ENCODE measurements at regions not wholly inside any gene's neighbourhood (a gene's known extent, or its start where the extent isn't known, plus 50 kb on each side); places are given as distances from the start of the nearest gene placed in this dataset.
"Not testable (repeated sequence)": the region's sequence is repeated elsewhere in the genome, so short reads cannot be mapped to it uniquely, and the experiment has no call there.

- Histone ChIP-seq H3K4me3 (no peak overlapping the region), H3K4me1 (no peaks in the 10 kb centered on the region), H3K36me3 (no peaks in the 10 kb centered on the region), H3K27ac (no peak overlapping the region), H3K27me3 (no peaks in the 10 kb centered on the region), H3K9me3 (no peaks in the 10 kb centered on the region)
- no peak for DNase-seq
- TF ChIP-seq POLR2A (IDR thresholded peaks at IDR 0.05) (no peak), CTCF (IDR thresholded peaks at IDR 0.05 in 4 of 5, conservative IDR thresholded peaks at IDR 0.05 in 1 of 5) (no peak)
- intact Hi-C loops (cut with DNase I; ENCODE audit: low total_unique reads), result no loop called here
- in situ Hi-C loops (cut with MboI; ENCODE audit: low sequenced_read_pairs in 4 of 4), result loop anchor here in 2 of 4 donors (5.0 to 10.0 kb wide), 2 partner anchors 231 to 233 kb away; no protein-coding TSS in a partner anchor
- ATAC-seq, result no peak
These were observed 61.3 kb upstream of the LRCH1 start for GRCh38 chr13:46491641-46492040.

GRCh38 chr13:46490713-46491112 is 62.3 kb upstream of the LRCH1 start:
- DNase-seq; H3K27me3 ChIP-seq; H3K9me3 ChIP-seq; intact Hi-C loops (cut with DNase I; ENCODE audit: low total_unique reads); H3K36me3 ChIP-seq; H3K27ac ChIP-seq; H3K4me1 ChIP-seq; H3K4me3 ChIP-seq: not testable (repeated sequence)
- peak in 1 of 2 donors; percentile 52 for ATAC-seq
- in situ Hi-C loops (cut with MboI; ENCODE audit: low sequenced_read_pairs in 4 of 4), result loop anchor here in 2 of 4 donors (5.0 to 10.0 kb wide), 2 partner anchors 232 to 234 kb away; no protein-coding TSS in a partner anchor

- Histone ChIP-seq H3K4me1 (no peaks in the 10 kb centered on the region), H3K4me3 (no peak overlapping the region), H3K9me3 (no peaks in the 10 kb centered on the region), H3K27me3 (no peaks in the 10 kb centered on the region), H3K36me3 (no peaks in the 10 kb centered on the region), H3K27ac (no peak overlapping the region)
- intact Hi-C loops (cut with DNase I; ENCODE audit: low total_unique reads) (no loop called here), in situ Hi-C loops (cut with MboI; ENCODE audit: low sequenced_read_pairs in 4 of 4) (loop anchor here in 2 of 4 donors (5.0 to 10.0 kb wide), 2 partner anchors 232 to 235 kb away; no protein-coding TSS in a partner anchor)
- no peak for TF ChIP-seq POLR2A (IDR thresholded peaks at IDR 0.05)
- TF ChIP-seq CTCF (IDR thresholded peaks at IDR 0.05 in 4 of 5, conservative IDR thresholded peaks at IDR 0.05 in 1 of 5), result no peak
- DNase-seq, result no peak
- no peak for ATAC-seq
These were observed 62.8 kb upstream of the LRCH1 start for GRCh38 chr13:46490129-46490528.

- ATAC-seq (peak; percentile 51 to 52), DNase-seq (peak; percentile 7 to 36)
- H3K9me3 ChIP-seq, result no peaks in the 10 kb centered on the region
- no peak overlapping the region for H3K27ac ChIP-seq
- no peaks in the 10 kb centered on the region for H3K4me1 ChIP-seq
- H3K4me3 ChIP-seq, result no peak overlapping the region
- TF ChIP-seq CTCF (IDR thresholded peaks at IDR 0.05 in 4 of 5, conservative IDR thresholded peaks at IDR 0.05 in 1 of 5) (no peak), POLR2A (IDR thresholded peaks at IDR 0.05) (no peak)
- intact Hi-C loops (cut with DNase I; ENCODE audit: low total_unique reads) (no loop called here), in situ Hi-C loops (cut with MboI; ENCODE audit: low sequenced_read_pairs in 4 of 4) (loop anchor here in 2 of 4 donors (5.0 to 10.0 kb wide), 2 partner anchors 233 to 235 kb away; no protein-coding TSS in a partner anchor)
- H3K27me3 ChIP-seq, result no peaks in the 10 kb centered on the region
- H3K36me3 ChIP-seq, result no peaks in the 10 kb centered on the region
These were observed 63.4 kb upstream of the LRCH1 start for GRCh38 chr13:46489586-46490023.

- DNase-seq, result no peak
- Histone ChIP-seq H3K36me3 (no peaks in the 10 kb centered on the region), H3K4me3 (no peak overlapping the region), H3K27ac (no peak overlapping the region), H3K9me3 (peaks cover 0 to 5% (median 0%) of the 10 kb centered on the region in 3 donors), H3K4me1 (no peaks in the 10 kb centered on the region), H3K27me3 (no peaks in the 10 kb centered on the region)
- intact Hi-C loops (cut with DNase I; ENCODE audit: low total_unique reads) (no loop called here), in situ Hi-C loops (cut with MboI; ENCODE audit: low sequenced_read_pairs in 4 of 4) (no loop called here)
- no peak for ATAC-seq
- TF ChIP-seq CTCF (IDR thresholded peaks at IDR 0.05 in 4 of 5, conservative IDR thresholded peaks at IDR 0.05 in 1 of 5) (no peak), POLR2A (IDR thresholded peaks at IDR 0.05) (no peak)
These were observed 65.2 kb upstream of the LRCH1 start for GRCh38 chr13:46487748-46488147.
